Lower leg skin (tissue), 3 donors: ENCODE measurements at regions not wholly inside any gene's neighbourhood (a gene's known extent, or its start where the extent isn't known, plus 50 kb on each side); places are given as distances from the start of the nearest gene placed in this dataset.

Experiments used
- POLR2A ChIP-seq, 2 donors: fragments of 450-650 bp; IDR thresholded peaks; one replicate each; pipeline ENCODE4 v1.6.1; 2016 to 2017; ENCODE audit warnings: antibody characterized with exemption in 2 of 2, mild to moderate bottlenecking in 1 of 2, moderate library complexity in 1 of 2
- TF ChIP-seq, protein P1 (sequence below), 3 donors: fragments of 450-650 bp; IDR thresholded peaks; one replicate each; pipeline ENCODE4 v1.5.1; 2016; ENCODE audit warnings: antibody characterized with exemption in 3 of 3, mild to moderate bottlenecking in 3 of 3, moderate library complexity in 2 of 3

DNA sequence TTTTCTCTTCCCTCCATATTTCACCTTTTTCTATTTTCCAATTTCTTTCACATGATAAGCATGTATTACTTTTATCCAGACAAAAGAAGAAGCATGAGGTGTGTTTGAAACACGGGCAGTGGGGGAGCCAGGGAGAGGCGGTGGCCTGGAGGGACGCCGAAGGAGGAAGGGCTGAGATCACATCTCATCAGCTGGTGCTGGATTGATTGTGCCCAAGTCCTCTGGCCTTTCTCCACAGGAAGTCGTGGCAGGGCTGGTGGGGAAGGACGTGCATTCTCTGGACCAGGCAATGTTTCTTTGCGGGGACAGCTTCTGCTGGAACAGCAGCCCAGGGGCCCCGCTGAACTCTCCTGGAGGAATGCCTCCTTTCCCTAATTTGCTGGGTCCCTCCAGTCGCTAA lies 82.9 kb downstream of the MIAT start:
- TF ChIP-seq, protein P1, sequence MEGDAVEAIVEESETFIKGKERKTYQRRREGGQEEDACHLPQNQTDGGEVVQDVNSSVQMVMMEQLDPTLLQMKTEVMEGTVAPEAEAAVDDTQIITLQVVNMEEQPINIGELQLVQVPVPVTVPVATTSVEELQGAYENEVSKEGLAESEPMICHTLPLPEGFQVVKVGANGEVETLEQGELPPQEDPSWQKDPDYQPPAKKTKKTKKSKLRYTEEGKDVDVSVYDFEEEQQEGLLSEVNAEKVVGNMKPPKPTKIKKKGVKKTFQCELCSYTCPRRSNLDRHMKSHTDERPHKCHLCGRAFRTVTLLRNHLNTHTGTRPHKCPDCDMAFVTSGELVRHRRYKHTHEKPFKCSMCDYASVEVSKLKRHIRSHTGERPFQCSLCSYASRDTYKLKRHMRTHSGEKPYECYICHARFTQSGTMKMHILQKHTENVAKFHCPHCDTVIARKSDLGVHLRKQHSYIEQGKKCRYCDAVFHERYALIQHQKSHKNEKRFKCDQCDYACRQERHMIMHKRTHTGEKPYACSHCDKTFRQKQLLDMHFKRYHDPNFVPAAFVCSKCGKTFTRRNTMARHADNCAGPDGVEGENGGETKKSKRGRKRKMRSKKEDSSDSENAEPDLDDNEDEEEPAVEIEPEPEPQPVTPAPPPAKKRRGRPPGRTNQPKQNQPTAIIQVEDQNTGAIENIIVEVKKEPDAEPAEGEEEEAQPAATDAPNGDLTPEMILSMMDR (IDR thresholded peaks at IDR 0.05), result no peak
- no peak for TF ChIP-seq POLR2A (IDR thresholded peaks at IDR 0.05)
